ENCODE measurements at regions not wholly inside any gene's neighbourhood (a gene's known extent, or its start where the extent isn't known, plus 50 kb on each side); places are given as distances from the start of the nearest gene placed in this dataset.

DNA sequence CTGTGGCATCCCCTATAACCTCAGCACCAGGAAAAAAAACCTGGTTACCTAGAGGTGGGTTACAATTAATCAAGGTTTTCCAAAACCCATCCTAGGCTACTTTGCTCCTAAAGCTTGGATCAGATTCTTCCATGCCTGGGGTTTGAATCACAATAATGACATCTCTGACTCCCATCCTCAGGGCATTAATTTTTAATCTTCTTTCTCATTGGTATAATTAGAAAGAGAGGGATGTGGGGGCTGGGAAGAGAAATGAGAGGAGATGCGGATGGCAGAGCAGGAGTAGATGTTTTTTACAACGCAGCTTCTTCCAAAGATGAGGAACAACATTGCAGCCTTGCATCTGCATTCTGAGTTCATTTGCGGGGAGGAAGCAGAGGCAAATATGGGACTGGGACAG lies 117.2 kb upstream of the E2F8 start:
- TF ChIP-seq, protein P1, sequence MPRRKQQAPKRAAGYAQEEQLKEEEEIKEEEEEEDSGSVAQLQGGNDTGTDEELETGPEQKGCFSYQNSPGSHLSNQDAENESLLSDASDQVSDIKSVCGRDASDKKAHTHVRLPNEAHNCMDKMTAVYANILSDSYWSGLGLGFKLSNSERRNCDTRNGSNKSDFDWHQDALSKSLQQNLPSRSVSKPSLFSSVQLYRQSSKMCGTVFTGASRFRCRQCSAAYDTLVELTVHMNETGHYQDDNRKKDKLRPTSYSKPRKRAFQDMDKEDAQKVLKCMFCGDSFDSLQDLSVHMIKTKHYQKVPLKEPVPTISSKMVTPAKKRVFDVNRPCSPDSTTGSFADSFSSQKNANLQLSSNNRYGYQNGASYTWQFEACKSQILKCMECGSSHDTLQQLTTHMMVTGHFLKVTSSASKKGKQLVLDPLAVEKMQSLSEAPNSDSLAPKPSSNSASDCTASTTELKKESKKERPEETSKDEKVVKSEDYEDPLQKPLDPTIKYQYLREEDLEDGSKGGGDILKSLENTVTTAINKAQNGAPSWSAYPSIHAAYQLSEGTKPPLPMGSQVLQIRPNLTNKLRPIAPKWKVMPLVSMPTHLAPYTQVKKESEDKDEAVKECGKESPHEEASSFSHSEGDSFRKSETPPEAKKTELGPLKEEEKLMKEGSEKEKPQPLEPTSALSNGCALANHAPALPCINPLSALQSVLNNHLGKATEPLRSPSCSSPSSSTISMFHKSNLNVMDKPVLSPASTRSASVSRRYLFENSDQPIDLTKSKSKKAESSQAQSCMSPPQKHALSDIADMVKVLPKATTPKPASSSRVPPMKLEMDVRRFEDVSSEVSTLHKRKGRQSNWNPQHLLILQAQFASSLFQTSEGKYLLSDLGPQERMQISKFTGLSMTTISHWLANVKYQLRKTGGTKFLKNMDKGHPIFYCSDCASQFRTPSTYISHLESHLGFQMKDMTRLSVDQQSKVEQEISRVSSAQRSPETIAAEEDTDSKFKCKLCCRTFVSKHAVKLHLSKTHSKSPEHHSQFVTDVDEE (CRISPR knock-in tag; IDR thresholded peaks at IDR 0.05) = no peak
- TF ChIP-seq PPARA (CRISPR knock-in tag; IDR thresholded peaks at IDR 0.05; ENCODE audit: borderline replicate concordance) (no peak), ISL1 (CRISPR knock-in tag; IDR thresholded peaks at IDR 0.05) (no peak), TCF4 (CRISPR knock-in tag; IDR thresholded peaks at IDR 0.05; ENCODE audit: borderline replicate concordance) (no peak), SNAI2 (CRISPR knock-in tag; IDR thresholded peaks at IDR 0.05) (no peak), CSDC2 (CRISPR knock-in tag; IDR thresholded peaks at IDR 0.05) (no peak), GLIS3 (CRISPR knock-in tag; IDR thresholded peaks at IDR 0.05) (no peak), BACH2 (CRISPR knock-in tag; IDR thresholded peaks at IDR 0.05; ENCODE audit: borderline replicate concordance) (no peak)
- TF ChIP-seq, protein P2, sequence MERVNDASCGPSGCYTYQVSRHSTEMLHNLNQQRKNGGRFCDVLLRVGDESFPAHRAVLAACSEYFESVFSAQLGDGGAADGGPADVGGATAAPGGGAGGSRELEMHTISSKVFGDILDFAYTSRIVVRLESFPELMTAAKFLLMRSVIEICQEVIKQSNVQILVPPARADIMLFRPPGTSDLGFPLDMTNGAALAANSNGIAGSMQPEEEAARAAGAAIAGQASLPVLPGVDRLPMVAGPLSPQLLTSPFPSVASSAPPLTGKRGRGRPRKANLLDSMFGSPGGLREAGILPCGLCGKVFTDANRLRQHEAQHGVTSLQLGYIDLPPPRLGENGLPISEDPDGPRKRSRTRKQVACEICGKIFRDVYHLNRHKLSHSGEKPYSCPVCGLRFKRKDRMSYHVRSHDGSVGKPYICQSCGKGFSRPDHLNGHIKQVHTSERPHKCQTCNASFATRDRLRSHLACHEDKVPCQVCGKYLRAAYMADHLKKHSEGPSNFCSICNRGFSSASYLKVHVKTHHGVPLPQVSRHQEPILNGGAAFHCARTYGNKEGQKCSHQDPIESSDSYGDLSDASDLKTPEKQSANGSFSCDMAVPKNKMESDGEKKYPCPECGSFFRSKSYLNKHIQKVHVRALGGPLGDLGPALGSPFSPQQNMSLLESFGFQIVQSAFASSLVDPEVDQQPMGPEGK (CRISPR knock-in tag; IDR thresholded peaks at IDR 0.05; ENCODE audit: borderline replicate concordance) = no peak
- no peak for ATAC-seq

DNA sequence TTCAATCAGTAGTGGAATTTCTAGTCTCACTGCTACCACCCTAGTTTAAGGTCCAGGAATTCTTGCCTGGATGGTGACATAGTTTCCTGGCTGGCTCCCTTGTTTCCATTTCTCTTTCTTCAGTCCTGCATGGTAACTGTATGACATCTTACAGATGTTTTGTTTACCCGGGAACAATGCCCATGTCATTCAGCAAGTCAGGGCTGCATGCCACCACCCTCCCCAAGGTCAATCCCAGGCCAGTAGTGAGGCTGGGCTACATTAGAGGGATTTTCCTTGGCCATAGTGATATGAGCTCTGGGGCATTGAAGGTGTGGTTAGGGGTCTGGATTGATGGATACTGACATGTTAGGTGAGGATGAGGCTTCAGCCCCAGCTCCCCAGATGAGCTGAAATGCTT lies 114.9 kb upstream of the E2F8 start:
- no peak for TF ChIP-seq RARB (CRISPR knock-in tag; IDR thresholded peaks at IDR 0.05)
- no peak for ATAC-seq

DNA sequence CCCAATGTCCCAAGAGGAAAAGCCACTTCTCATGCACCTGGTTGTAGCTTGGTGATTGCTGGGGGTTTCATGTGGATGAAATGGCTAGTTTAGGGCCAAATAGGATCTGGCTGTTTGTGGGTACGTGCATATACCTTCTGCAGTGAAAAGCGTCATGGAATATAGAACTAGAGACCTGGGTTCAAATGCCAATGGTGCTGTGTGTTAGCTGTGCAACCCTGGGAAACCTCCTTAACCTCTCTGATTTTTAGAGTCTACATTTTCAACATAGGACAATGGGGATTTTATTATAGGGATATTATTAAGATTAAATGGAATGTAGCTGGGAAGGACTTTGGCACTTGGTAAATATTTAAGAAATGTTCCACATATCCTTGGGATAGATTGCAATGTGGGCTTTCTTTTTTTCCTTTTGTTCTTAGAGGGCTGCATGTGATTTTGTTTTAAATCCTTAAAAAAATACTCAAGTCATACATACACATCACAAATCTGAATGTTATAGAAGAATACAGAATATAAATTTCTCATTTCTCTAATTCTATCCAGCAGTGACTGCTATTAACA lies 112.6 kb upstream of the E2F8 start:
- no peak for ATAC-seq
- TF ChIP-seq ESRRG (CRISPR knock-in tag; IDR thresholded peaks at IDR 0.05) (no peak), ZNF70 (CRISPR knock-in tag; IDR thresholded peaks at IDR 0.05) (no peak), ZFP3 (CRISPR knock-in tag; IDR thresholded peaks at IDR 0.05) (no peak), ZNF565 (CRISPR knock-in tag; conservative IDR thresholded peaks at IDR 0.05; ENCODE audit: low read depth) (no peak), SNAI2 (CRISPR knock-in tag; IDR thresholded peaks at IDR 0.05) (no peak), ARNTL (CRISPR knock-in tag; IDR thresholded peaks at IDR 0.05; ENCODE audit: borderline replicate concordance, low read depth) (no peak)
- TF ChIP-seq, protein P2 (CRISPR knock-in tag; IDR thresholded peaks at IDR 0.05; ENCODE audit: borderline replicate concordance) = no peak
- TF ChIP-seq, protein P1 (CRISPR knock-in tag; IDR thresholded peaks at IDR 0.05) = no peak
- TF ChIP-seq, protein P3, sequence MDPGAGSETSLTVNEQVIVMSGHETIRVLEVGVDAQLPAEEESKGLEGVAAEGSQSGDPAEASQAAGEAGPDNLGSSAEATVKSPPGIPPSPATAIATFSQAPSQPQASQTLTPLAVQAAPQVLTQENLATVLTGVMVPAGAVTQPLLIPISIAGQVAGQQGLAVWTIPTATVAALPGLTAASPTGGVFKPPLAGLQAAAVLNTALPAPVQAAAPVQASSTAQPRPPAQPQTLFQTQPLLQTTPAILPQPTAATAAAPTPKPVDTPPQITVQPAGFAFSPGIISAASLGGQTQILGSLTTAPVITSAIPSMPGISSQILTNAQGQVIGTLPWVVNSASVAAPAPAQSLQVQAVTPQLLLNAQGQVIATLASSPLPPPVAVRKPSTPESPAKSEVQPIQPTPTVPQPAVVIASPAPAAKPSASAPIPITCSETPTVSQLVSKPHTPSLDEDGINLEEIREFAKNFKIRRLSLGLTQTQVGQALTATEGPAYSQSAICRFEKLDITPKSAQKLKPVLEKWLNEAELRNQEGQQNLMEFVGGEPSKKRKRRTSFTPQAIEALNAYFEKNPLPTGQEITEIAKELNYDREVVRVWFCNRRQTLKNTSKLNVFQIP (CRISPR knock-in tag; IDR thresholded peaks at IDR 0.05; ENCODE audit: borderline replicate concordance, low read depth) = no peak

DNA sequence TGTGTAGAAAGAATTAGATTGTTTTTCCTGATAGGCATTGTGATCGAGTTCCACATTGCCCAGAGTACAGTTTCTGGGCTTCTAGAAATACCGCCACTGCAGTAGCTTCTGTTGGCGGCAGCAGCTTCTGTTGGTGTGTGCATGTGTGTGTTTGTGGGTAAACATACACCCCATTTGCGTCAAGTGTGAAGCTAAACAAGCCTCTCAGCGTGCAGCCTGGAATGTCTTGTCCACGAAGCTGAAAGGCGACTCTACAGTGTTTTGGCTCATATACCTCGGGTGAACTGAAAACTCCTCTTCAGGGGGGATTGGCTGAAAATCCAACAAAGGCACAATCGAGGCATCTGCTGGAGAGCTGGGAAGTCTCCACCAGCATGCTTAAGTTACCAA lies 112.0 kb upstream of the E2F8 start:
- TF ChIP-seq ZNF8 (CRISPR knock-in tag; IDR thresholded peaks at IDR 0.05) (no peak), SNAI2 (CRISPR knock-in tag; IDR thresholded peaks at IDR 0.05) (no peak)
- TF ChIP-seq, protein P1 (CRISPR knock-in tag; IDR thresholded peaks at IDR 0.05) = no peak
- ATAC-seq = no peak
